GM12865 (cell line): ENCODE measurements at regions not wholly inside any gene's neighbourhood (a gene's known extent, or its start where the extent isn't known, plus 50 kb on each side); places are given as distances from the start of the nearest gene placed in this dataset.
A peak's percentile ranks its signal among the peaks of the same experiment; 100 is the strongest.

ENCODE experiments used
- DNase-seq: peaks from one replicate; pipeline ENCODE4 v3.0.0; 2010; ENCODE audit warnings: low read depth
- H3K4me3 ChIP-seq: 2 replicates; pipeline ENCODE4 v1.5.1; 2011; ENCODE audit warnings: mild to moderate bottlenecking, low read depth, low read length, control low read depth
- TF ChIP-seq, protein P1 (sequence below): IDR thresholded peaks from 2 replicates; pipeline ENCODE4 v1.5.1; 2011; ENCODE audit warnings: low read length, control low read depth, low read depth, inconsistent platforms; ENCODE audit not compliant: insufficient read depth; ENCODE audit errors: missing control alignments

DNA sequence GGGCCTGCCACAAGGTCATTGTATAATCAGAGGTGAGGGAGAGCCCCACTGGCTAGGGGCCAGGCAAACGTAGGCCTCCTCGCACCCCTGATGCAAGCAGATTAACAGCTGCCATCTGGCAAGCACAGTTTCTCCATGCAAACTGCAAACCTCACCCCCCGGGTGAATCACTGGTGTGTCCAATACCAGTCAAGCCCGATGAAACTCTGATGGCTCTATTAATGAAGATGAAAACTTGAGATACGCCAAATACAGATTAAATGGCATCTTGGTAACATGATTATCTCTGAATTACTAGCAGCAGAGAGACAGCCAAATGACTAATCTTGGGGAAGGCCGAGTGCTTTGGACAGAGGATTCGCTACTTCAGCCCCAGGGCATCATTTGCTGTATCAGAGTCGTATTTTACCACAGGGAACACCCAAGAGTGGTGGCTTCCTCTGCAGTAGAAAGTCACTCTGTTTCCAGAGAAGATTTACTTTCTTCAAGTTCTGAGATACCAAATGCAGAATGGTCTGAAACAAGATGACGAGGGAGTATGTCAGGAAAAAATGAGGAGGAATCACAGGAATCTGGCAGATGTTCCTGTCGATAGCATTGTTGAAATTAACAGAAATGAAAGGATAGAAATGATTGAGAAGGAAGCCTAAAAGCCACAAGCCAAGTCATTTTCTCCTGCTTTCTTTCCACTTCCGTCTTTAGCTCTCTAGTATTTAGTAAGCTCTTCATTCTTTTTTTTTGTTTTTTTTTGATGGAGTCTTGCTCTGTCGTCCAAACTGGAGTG is 96.2 kb upstream of the NR2F2 start:
- no peak overlapping the region for H3K4me3 ChIP-seq
- DNase-seq: peak; percentile 57
- TF ChIP-seq, protein P1, sequence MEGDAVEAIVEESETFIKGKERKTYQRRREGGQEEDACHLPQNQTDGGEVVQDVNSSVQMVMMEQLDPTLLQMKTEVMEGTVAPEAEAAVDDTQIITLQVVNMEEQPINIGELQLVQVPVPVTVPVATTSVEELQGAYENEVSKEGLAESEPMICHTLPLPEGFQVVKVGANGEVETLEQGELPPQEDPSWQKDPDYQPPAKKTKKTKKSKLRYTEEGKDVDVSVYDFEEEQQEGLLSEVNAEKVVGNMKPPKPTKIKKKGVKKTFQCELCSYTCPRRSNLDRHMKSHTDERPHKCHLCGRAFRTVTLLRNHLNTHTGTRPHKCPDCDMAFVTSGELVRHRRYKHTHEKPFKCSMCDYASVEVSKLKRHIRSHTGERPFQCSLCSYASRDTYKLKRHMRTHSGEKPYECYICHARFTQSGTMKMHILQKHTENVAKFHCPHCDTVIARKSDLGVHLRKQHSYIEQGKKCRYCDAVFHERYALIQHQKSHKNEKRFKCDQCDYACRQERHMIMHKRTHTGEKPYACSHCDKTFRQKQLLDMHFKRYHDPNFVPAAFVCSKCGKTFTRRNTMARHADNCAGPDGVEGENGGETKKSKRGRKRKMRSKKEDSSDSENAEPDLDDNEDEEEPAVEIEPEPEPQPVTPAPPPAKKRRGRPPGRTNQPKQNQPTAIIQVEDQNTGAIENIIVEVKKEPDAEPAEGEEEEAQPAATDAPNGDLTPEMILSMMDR: no peak

- TF ChIP-seq, protein P1: no peak
- no peak for DNase-seq
- H3K4me3 ChIP-seq: no peak overlapping the region
These were observed 93.5 kb upstream of the NR2F2 start for GRCh38 chr15:96237002-96237401.

DNA sequence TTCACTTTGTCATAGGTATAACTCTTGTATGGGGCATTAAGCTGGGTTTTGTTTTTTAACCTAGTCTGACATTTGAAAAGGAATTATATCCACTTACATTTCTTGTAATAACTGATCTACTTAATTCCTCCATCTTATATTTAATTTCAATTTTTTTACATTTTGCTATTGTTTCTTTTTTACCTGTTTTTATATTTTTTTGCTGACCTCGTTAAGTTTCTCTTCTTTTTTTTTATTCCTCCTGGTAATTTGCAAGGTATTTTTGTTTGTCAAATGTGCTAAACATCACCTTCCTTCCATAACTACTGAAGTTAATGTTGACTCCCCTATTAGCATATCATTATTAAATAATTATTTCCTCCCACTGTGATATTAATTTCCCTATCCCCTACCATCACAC is 87.7 kb upstream of the NR2F2 start:
- DNase-seq: no peak
- no peak overlapping the region for H3K4me3 ChIP-seq
- TF ChIP-seq, protein P1: no peak

DNA sequence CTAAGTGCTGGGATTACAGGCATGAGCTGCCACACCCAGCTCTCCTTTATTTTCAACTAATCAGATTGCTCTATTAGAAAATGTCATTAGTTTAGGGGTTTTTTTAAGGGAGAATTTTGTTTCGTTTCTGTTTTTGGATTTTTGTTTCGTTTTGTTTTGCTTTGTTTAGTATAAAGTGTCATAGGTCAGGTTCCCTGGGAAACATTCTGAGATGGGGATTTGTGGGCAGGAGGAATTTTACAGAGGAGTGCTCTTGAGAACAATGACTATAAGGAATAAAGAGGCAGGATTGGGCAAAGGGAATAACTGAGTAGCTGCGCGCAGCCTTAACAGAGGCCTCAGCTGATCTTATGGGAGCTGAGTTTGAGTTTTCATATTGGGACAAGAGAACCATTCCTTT is 86.8 kb upstream of the NR2F2 start:
- TF ChIP-seq, protein P1: no peak
- no peak overlapping the region for H3K4me3 ChIP-seq
- DNase-seq: no peak

GRCh38 chr15:96245252-96245651 is 85.2 kb upstream of the NR2F2 start:
- TF ChIP-seq, protein P1: no peak
- DNase-seq: no peak
- no peak overlapping the region for H3K4me3 ChIP-seq

DNA sequence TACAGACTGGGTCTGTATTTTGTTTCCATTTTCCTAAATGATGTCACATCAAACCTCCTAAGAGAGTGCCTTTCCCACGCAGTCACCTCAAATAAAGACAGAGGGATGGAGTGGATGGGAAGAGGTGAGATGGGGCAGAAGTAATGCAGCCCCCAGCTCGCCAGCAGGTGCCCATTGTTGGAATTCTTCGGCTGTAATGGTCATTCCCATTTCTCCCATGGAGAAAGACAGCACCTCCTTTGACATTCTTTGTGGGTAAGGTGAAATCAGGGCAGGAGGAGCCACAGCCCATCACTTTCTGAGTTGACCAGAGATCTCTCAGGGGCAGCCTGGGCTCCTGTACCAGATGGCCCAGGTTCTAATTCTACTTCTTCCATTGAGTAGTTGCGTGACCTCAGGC is 84.4 kb upstream of the NR2F2 start:
- TF ChIP-seq, protein P1: no peak
- DNase-seq: no peak
- H3K4me3 ChIP-seq: no peak overlapping the region
